CD14-positive monocyte (primary cell): ENCODE measurements at regions not wholly inside any gene's neighbourhood (a gene's known extent, or its start where the extent isn't known, plus 50 kb on each side); places are given as distances from the start of the nearest gene placed in this dataset.

ENCODE experiments used
- DNase-seq, 3 donors: peaks; one replicate each; pipeline ENCODE4 v3.0.0-alpha.2; 2011 to 2022
- H2AFZ ChIP-seq: 2 replicates; pipeline ENCODE4 v1.6.0; 2012; ENCODE audit warnings: mild to moderate bottlenecking, low read depth, low read length, inconsistent platforms; ENCODE audit not compliant: insufficient read depth, poor library complexity, severe bottlenecking
- H3K27ac ChIP-seq, 2 donors: 1 replicate in 1 of 2; 2 replicates in 1 of 2; pipeline ENCODE4 v1.5.1; 2012 to 2013; ENCODE audit warnings: low read length in 2 of 2, control low read depth in 1 of 2, inconsistent platforms in 1 of 2, low read depth in 1 of 2, mild to moderate bottlenecking in 1 of 2
- H3K27me3 ChIP-seq, 2 donors: one replicate each; pipeline versions ENCODE4 v1.6.0 to v1.6.1; 2011 to 2013; ENCODE audit warnings: low read length in 2 of 2; ENCODE audit not compliant: control insufficient read depth in 2 of 2, insufficient read depth in 2 of 2
- H3K36me3 ChIP-seq, 2 donors: replicated peaks in 1 of 2; 1 replicate in 1 of 2; 2 replicates in 1 of 2; pipeline versions ENCODE4 v1.5.1 to v1.6.1; 2012 to 2013; ENCODE audit warnings: low read length in 2 of 2, control low read depth in 1 of 2, inconsistent platforms in 1 of 2, mild to moderate bottlenecking in 1 of 2; ENCODE audit not compliant: insufficient read depth in 2 of 2, control insufficient read depth in 1 of 2
- H3K4me1 ChIP-seq, 2 donors: 1 replicate in 1 of 2; 2 replicates in 1 of 2; pipeline versions ENCODE4 v1.5.1 to v1.6.1; 2012 to 2013; ENCODE audit warnings: low read length in 2 of 2, control low read depth in 1 of 2, inconsistent platforms in 1 of 2, mild to moderate bottlenecking in 1 of 2, moderate library complexity in 1 of 2; ENCODE audit not compliant: insufficient read depth in 2 of 2, control insufficient read depth in 1 of 2
- H3K4me2 ChIP-seq: replicated peaks from 2 replicates; pipeline ENCODE3; 2012; ENCODE audit warnings: low read length, moderate library complexity, mild to moderate bottlenecking; ENCODE audit not compliant: poor library complexity, severe bottlenecking; ENCODE audit errors: extremely low read depth
- H3K4me3 ChIP-seq, 3 experiments: fragments of 200-600 bp in 1 of 3; sonication (generic) in 1 of 3; replicated peaks in 1 of 3; 1 replicate in 2 of 3; 2 replicates in 1 of 3; pipeline ENCODE4 v1.5.1; 2011 to 2013; ENCODE audit warnings: low read length in 3 of 3, mild to moderate bottlenecking in 3 of 3, control low read depth in 2 of 3, low read depth in 2 of 3, inconsistent platforms in 1 of 3, moderate library complexity in 1 of 3
- H3K79me2 ChIP-seq: 2 replicates; pipeline ENCODE4 v1.6.0; 2012; ENCODE audit warnings: mild to moderate bottlenecking, control low read depth, inconsistent platforms, low read length, moderate library complexity; ENCODE audit not compliant: insufficient read depth
- H3K9ac ChIP-seq: 2 replicates; pipeline ENCODE4 v1.6.0; 2017; ENCODE audit warnings: low read length, mild to moderate bottlenecking; ENCODE audit not compliant: insufficient read depth, poor library complexity, severe bottlenecking
- H3K9me3 ChIP-seq, 2 donors: replicated peaks in 1 of 2; 1 replicate in 1 of 2; 2 replicates in 1 of 2; pipeline versions ENCODE4 v1.5.1 to v1.6.1; 2012 to 2013; ENCODE audit warnings: low read length in 2 of 2, control low read depth in 1 of 2; ENCODE audit not compliant: control insufficient read depth in 1 of 2, insufficient read depth in 1 of 2
- H4K20me1 ChIP-seq: 2 replicates; pipeline ENCODE4 v1.6.0; 2012; ENCODE audit warnings: mild to moderate bottlenecking, low read length, control low read depth, moderate library complexity; ENCODE audit not compliant: insufficient read depth
- H3K27ac Mint-ChIP-seq, 7 donors: one replicate each; pipeline ENCODE4 v1.8.0; 2020; ENCODE audit warnings: mild to moderate bottlenecking in 7 of 7, mixed read lengths in 7 of 7, moderate library complexity in 6 of 7, inconsistent platforms in 2 of 7
- H3K27me3 Mint-ChIP-seq, 3 donors: one replicate each; pipeline ENCODE4 v1.8.0; 2021 to 2022; ENCODE audit warnings: low read depth in 3 of 3, mild to moderate bottlenecking in 3 of 3, mixed read lengths in 3 of 3, moderate library complexity in 3 of 3, inconsistent platforms in 1 of 3
- H3K36me3 Mint-ChIP-seq, 2 donors: one replicate each; pipeline ENCODE4 v1.8.0; 2020; ENCODE audit warnings: mixed read lengths in 2 of 2, inconsistent platforms in 1 of 2, mild to moderate bottlenecking in 1 of 2
- H3K4me1 Mint-ChIP-seq: one replicate; pipeline ENCODE4 v1.8.0; 2020; ENCODE audit warnings: mild to moderate bottlenecking, mixed read lengths
- H3K4me3 Mint-ChIP-seq, 2 donors: one replicate each; pipeline ENCODE4 v1.8.0; 2020; ENCODE audit warnings: mild to moderate bottlenecking in 2 of 2, mixed read lengths in 2 of 2, moderate library complexity in 1 of 2
- H3K9me3 Mint-ChIP-seq, 7 donors: one replicate each; pipeline ENCODE4 v1.8.0; 2020 to 2022; ENCODE audit warnings: mixed read lengths in 7 of 7, mild to moderate bottlenecking in 6 of 7, moderate library complexity in 6 of 7, inconsistent platforms in 2 of 7
- CTCF ChIP-seq: fragments of 200-600 bp; IDR thresholded peaks from one replicate; pipeline ENCODE4 v1.8.0; 2022; ENCODE audit warnings: antibody characterized with exemption, mild to moderate bottlenecking
- WGBS: methylation state at CpG from one replicate; pipeline ENCODE4 v1.1.5; 2013; ENCODE audit warnings: missing lambda C conversion rate; ENCODE audit not compliant: insufficient coverage; 5-methylcytosine and 5-hydroxymethylcytosine counted together
- intact Hi-C, 2 donors: fragments of 100-400 bp; cut with micrococcal nuclease; formaldehyde crosslinking; loops; one replicate each; pipeline versions ENCODE4 v1.15.0 to v1.15.1; 2023

- peaks cover 0 to 3% (median 0%) of the 10 kb centered on the region in 7 donors for H3K9me3 Mint-ChIP-seq
- Histone ChIP-seq H3K27me3 (peaks cover 2 to 4% of the 10 kb centered on the region in 2 donors), H4K20me1 (no peaks in the 10 kb centered on the region), H3K9ac (no peak overlapping the region), H3K27ac (no peak overlapping the region), H3K79me2 (no peaks in the 10 kb centered on the region), H3K9me3 (no peaks in the 10 kb centered on the region), H3K4me2 (no peak overlapping the region), H2AFZ (no peak overlapping the region), H3K4me3 (no peak overlapping the region), H3K4me1 (no peaks in the 10 kb centered on the region), H3K36me3 (no peaks in the 10 kb centered on the region)
- TF ChIP-seq CTCF: no peak
- H3K27ac Mint-ChIP-seq: no peak overlapping the region
- no peaks in the 10 kb centered on the region for H3K36me3 Mint-ChIP-seq
- WGBS: no CpG with 5 or more reads among the region's 3 CpGs
- intact Hi-C loops: no loop called here
- H3K27me3 Mint-ChIP-seq: peaks cover 21 to 27% (median 23%) of the 10 kb centered on the region in 3 donors
- DNase-seq: no peak
- peaks cover 2% of the 10 kb centered on the region for H3K4me1 Mint-ChIP-seq
- no peak overlapping the region for H3K4me3 Mint-ChIP-seq
Observed at GRCh38 chr2:236934656-236935055, 151.0 kb upstream of the COPS8 start.

GRCh38 chr2:236935083-236935482 lies 150.6 kb upstream of the COPS8 start:
- Histone ChIP-seq H3K36me3 (no peaks in the 10 kb centered on the region), H3K4me3 (no peak overlapping the region), H4K20me1 (no peaks in the 10 kb centered on the region), H3K27ac (no peak overlapping the region), H3K79me2 (no peaks in the 10 kb centered on the region), H2AFZ (no peak overlapping the region), H3K9me3 (no peaks in the 10 kb centered on the region), H3K4me2 (no peak overlapping the region), H3K27me3 (peaks cover 2 to 4% of the 10 kb centered on the region in 2 donors), H3K9ac (no peak overlapping the region), H3K4me1 (no peaks in the 10 kb centered on the region)
- Mint-ChIP-seq H3K36me3 (no peaks in the 10 kb centered on the region), H3K4me1 (peaks cover 2% of the 10 kb centered on the region), H3K27me3 (peaks cover 21 to 28% (median 23%) of the 10 kb centered on the region in 3 donors), H3K27ac (no peak overlapping the region), H3K4me3 (no peak overlapping the region), H3K9me3 (peaks cover 0 to 3% (median 0%) of the 10 kb centered on the region in 7 donors)
- no peak for DNase-seq
- intact Hi-C loops: no loop called here
- 100% methylated on average over 5 of the region's 5 CpGs for WGBS
- TF ChIP-seq CTCF: no peak
